IMR-90 (cell line): ENCODE measurements at regions not wholly inside any gene's neighbourhood (a gene's known extent, or its start where the extent isn't known, plus 50 kb on each side); places are given as distances from the start of the nearest gene placed in this dataset.

Experiments used
- ATAC-seq: fragments of 200-7000 bp; cut with Tn5 transposase; 2 replicates; pipeline ENCODE4 v1.9.1; 2020; ENCODE audit warnings: low read depth, mild to moderate bottlenecking, moderate library complexity
- BruUV-seq: library from RNA; stranded (reverse); fragments of 400-500 nt; replicated peaks from 2 replicates; lab custom pipeline; 2021; lab: Mats Ljungman, UMichigan
- CTCF ChIA-PET: fragments of 300-600 bp; formaldehyde crosslinking; extraction: SDS; loops from one replicate; lab custom pipeline; 2021; ENCODE audit warnings: antibody characterized with exemption; lab: Yijun Ruan, JAX
- POLR2A ChIA-PET: fragments of 300-600 bp; sonication (Branson Sonifier 250); formaldehyde crosslinking; loops from one replicate; lab custom pipeline; 2022; ENCODE audit warnings: antibody characterized with exemption; ENCODE audit not compliant: unreplicated experiment; lab: Charles Lee
- DNase-seq: peaks from one replicate; pipeline ENCODE4 v3.0.0; 2013
- H2AFZ ChIP-seq: replicated peaks from 2 replicates; pipeline ENCODE3; 2013; ENCODE audit warnings: low read length, mild to moderate bottlenecking; ENCODE audit not compliant: poor library complexity
- H2AK5ac ChIP-seq: 2 replicates; pipeline ENCODE4 v1.6.1; 2013; ENCODE audit warnings: low read depth, low read length, inconsistent platforms
- H2AK9ac ChIP-seq: replicated peaks from 2 replicates; pipeline ENCODE3; 2013; ENCODE audit warnings: mild to moderate bottlenecking, low read depth, low read length, moderate library complexity; ENCODE audit not compliant: poor library complexity
- H2BK120ac ChIP-seq: 2 replicates; pipeline ENCODE4 v1.6.1; 2013; ENCODE audit warnings: low read depth, low read length, inconsistent platforms
- H2BK15ac ChIP-seq: 3 replicates; pipeline ENCODE4 v1.6.1; 2013; ENCODE audit warnings: low read depth, low read length, inconsistent platforms
- H2BK20ac ChIP-seq: 2 replicates; pipeline ENCODE4 v1.6.1; 2013; ENCODE audit warnings: low read depth, mild to moderate bottlenecking, inconsistent platforms, low read length, moderate library complexity
- H2BK5ac ChIP-seq: 2 replicates; pipeline ENCODE4 v1.6.1; 2013; ENCODE audit warnings: mild to moderate bottlenecking, low read depth, low read length, inconsistent platforms; ENCODE audit not compliant: poor library complexity, severe bottlenecking
- H3K14ac ChIP-seq: replicated peaks from 2 replicates; pipeline ENCODE4 v1.6.1; 2013; ENCODE audit warnings: low read depth, low read length, inconsistent platforms
- H3K18ac ChIP-seq: 2 replicates; pipeline ENCODE4 v1.6.1; 2013; ENCODE audit warnings: low read depth, low read length, control low read depth
- H3K23ac ChIP-seq: 2 replicates; pipeline ENCODE4 v1.6.1; 2013; ENCODE audit warnings: low read depth, low read length, inconsistent platforms
- H3K27ac ChIP-seq: 2 replicates; pipeline ENCODE4 v1.5.1; 2013; ENCODE audit warnings: mild to moderate bottlenecking, control low read depth, low read length; ENCODE audit not compliant: insufficient read depth
- H3K27me3 ChIP-seq: 2 replicates; pipeline ENCODE4 v1.6.1; 2013; ENCODE audit warnings: low read length; ENCODE audit not compliant: control insufficient read depth, insufficient read depth
- H3K36me3 ChIP-seq: 2 replicates; pipeline ENCODE4 v1.6.1; 2013; ENCODE audit warnings: low read length, mixed read lengths; ENCODE audit not compliant: control insufficient read depth, insufficient read depth
- H3K4ac ChIP-seq: 2 replicates; pipeline ENCODE4 v1.6.1; 2013; ENCODE audit warnings: low read depth, low read length, inconsistent platforms
- H3K4me1 ChIP-seq: 2 replicates; pipeline ENCODE4 v1.6.1; 2013; ENCODE audit warnings: low read length, mixed read lengths; ENCODE audit not compliant: control insufficient read depth, insufficient read depth
- H3K4me2 ChIP-seq: 2 replicates; pipeline ENCODE4 v1.6.1; 2013; ENCODE audit warnings: low read depth, mild to moderate bottlenecking, control low read depth, low read length, moderate library complexity
- H3K4me3 ChIP-seq: 2 replicates; pipeline ENCODE4 v1.5.1; 2013; ENCODE audit warnings: low read depth, mild to moderate bottlenecking, control low read depth, low read length, moderate library complexity; ENCODE audit not compliant: insufficient read depth
- H3K56ac ChIP-seq: 2 replicates; pipeline ENCODE4 v1.6.1; 2013; ENCODE audit warnings: low read length, inconsistent platforms; ENCODE audit not compliant: insufficient read depth; ENCODE audit errors: extremely low read depth
- H3K79me1 ChIP-seq, 2 experiments: 2 replicates each; pipeline ENCODE4 v1.6.1; 2013; ENCODE audit warnings: low read length in 2 of 2, inconsistent platforms in 1 of 2, low read depth in 1 of 2
- H3K9ac ChIP-seq: 2 replicates; pipeline ENCODE4 v1.6.1; 2013; ENCODE audit warnings: low read depth, low read length, control low read depth
- H3K9me1 ChIP-seq: 2 replicates; pipeline ENCODE4 v1.6.1; 2013; ENCODE audit warnings: low read length, inconsistent platforms; ENCODE audit not compliant: insufficient read depth
- H3K9me3 ChIP-seq: 2 replicates; pipeline ENCODE4 v1.6.1; 2013; ENCODE audit warnings: low read length; ENCODE audit not compliant: control insufficient read depth, insufficient read depth
- H4K20me1 ChIP-seq: 2 replicates; pipeline ENCODE4 v1.6.1; 2013; ENCODE audit warnings: low read length, inconsistent platforms; ENCODE audit not compliant: insufficient read depth
- H4K5ac ChIP-seq: 2 replicates; pipeline ENCODE4 v1.6.1; 2013; ENCODE audit warnings: mild to moderate bottlenecking, low read depth, low read length, control low read depth
- H4K8ac ChIP-seq, 2 experiments: 2 replicates each; pipeline ENCODE4 v1.6.1; 2013; ENCODE audit warnings: low read depth in 2 of 2, low read length in 2 of 2, control low read depth in 1 of 2, inconsistent platforms in 1 of 2
- H4K91ac ChIP-seq: 2 replicates; pipeline ENCODE4 v1.6.1; 2013; ENCODE audit warnings: low read depth, low read length, inconsistent platforms; ENCODE audit not compliant: insufficient read depth
- MAFK ChIP-seq: IDR thresholded peaks from 2 replicates; pipeline ENCODE4 v1.6.1; 2012; ENCODE audit warnings: low read depth, low read length, improper control_type of control experiment
- MXI1 ChIP-seq: IDR thresholded peaks from 2 replicates; pipeline ENCODE4 v1.6.1; 2012; ENCODE audit warnings: low read depth, mild to moderate bottlenecking, low read length, moderate library complexity, borderline replicate concordance
- NFE2L2 ChIP-seq: fragments of 150-350 bp; IDR thresholded peaks from 2 replicates; pipeline ENCODE4 v1.6.1; 2016; ENCODE audit warnings: low read depth, mild to moderate bottlenecking, low read length
- WGBS, 2 experiments: methylation state at CpG; one replicate each; pipeline versions ENCODE4 v1.1.5 to v1.1.7; 2013; ENCODE audit warnings: missing lambda C conversion rate in 2 of 2; ENCODE audit not compliant: insufficient read length in 1 of 2; ENCODE audit errors: extremely low coverage in 2 of 2; 5-methylcytosine and 5-hydroxymethylcytosine counted together
- dilution Hi-C: fragments of 300-500 bp; cut with HindIII; formaldehyde crosslinking; loops from one replicate; pipeline ENCODE4 v1.14.3; 2018; ENCODE audit warnings: low sequenced_read_pairs; ENCODE audit not compliant: unreplicated experiment
- in situ Hi-C: fragments of 300-500 bp; cut with MboI; formaldehyde crosslinking; loops from 3 replicates; pipeline ENCODE4 v1.14.3; 2019; ENCODE audit warnings: low sequenced_read_pairs, inconsistent platforms, mixed read lengths
- intact Hi-C: fragments of 100-400 bp; cut with micrococcal nuclease; formaldehyde crosslinking; loops from 2 replicates; pipeline ENCODE4 v1.10.0; 2022
- TF ChIP-seq, protein P1 (sequence below): conservative IDR thresholded peaks from 2 replicates; pipeline ENCODE4 v1.5.1; 2012; ENCODE audit warnings: mild to moderate bottlenecking, low read depth, low read length, improper control_type of control experiment

DNA sequence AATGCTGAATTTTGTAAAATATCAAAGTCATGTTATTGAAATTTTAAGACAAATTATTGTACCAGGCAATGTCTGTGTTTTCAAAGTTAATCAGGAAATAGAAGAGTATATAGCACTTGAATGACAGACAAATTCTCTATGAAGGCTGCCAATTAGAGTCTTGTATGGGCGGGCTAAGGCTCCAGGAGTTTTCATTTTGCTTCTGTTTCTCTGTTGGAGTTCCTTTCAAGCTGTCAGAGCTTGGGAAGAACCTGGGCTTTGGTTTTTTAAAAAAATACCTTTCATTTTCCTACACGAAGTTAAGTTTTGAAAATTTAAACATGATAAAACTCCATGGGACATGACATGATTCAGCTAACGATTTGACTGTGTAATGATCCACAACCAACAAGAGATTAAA, 339.0 kb upstream of the KCNH7 start:
- no CpG with 5 or more reads among the region's 3 CpGs for WGBS, 2 experiments
- H2AK9ac ChIP-seq = no peak overlapping the region
- H2BK120ac ChIP-seq = no peak overlapping the region
- H3K4ac ChIP-seq = no peak overlapping the region
- no peaks in the 10 kb centered on the region for H3K36me3 ChIP-seq
- H3K56ac ChIP-seq = no peak overlapping the region
- no peak overlapping the region for H2BK5ac ChIP-seq
- intact Hi-C loops = no loop called here
- ChIA-PET POLR2A (no interaction called here), CTCF (no interaction called here)
- H4K91ac ChIP-seq = no peak overlapping the region
- H3K27ac ChIP-seq = no peak overlapping the region
- in situ Hi-C loops = loop anchor here (25.0 kb wide), 1 partner anchor 1310 kb away; no protein-coding TSS in a partner anchor
- DNase-seq (no peak), ATAC-seq (no peak)
- H3K9me3 ChIP-seq = no peaks in the 10 kb centered on the region
- TF ChIP-seq MAFK (no peak), MXI1 (no peak), NFE2L2 (no peak)
- TF ChIP-seq, protein P1, sequence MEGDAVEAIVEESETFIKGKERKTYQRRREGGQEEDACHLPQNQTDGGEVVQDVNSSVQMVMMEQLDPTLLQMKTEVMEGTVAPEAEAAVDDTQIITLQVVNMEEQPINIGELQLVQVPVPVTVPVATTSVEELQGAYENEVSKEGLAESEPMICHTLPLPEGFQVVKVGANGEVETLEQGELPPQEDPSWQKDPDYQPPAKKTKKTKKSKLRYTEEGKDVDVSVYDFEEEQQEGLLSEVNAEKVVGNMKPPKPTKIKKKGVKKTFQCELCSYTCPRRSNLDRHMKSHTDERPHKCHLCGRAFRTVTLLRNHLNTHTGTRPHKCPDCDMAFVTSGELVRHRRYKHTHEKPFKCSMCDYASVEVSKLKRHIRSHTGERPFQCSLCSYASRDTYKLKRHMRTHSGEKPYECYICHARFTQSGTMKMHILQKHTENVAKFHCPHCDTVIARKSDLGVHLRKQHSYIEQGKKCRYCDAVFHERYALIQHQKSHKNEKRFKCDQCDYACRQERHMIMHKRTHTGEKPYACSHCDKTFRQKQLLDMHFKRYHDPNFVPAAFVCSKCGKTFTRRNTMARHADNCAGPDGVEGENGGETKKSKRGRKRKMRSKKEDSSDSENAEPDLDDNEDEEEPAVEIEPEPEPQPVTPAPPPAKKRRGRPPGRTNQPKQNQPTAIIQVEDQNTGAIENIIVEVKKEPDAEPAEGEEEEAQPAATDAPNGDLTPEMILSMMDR = no peak
- dilution Hi-C loops = no loop called here
- H3K4me3 ChIP-seq = no peak overlapping the region
- no TSS peak for BruUV-seq
- H3K23ac ChIP-seq = no peak overlapping the region
- H3K27me3 ChIP-seq = peaks cover 5% of the 10 kb centered on the region; the same call in 1 of the 2 replicates
- H3K4me2 ChIP-seq = no peak overlapping the region
- H3K9me1 ChIP-seq = no peaks in the 10 kb centered on the region
- no peak overlapping the region for H3K9ac ChIP-seq
- H4K5ac ChIP-seq = no peak overlapping the region
- no peaks in the 10 kb centered on the region for H3K4me1 ChIP-seq
- H3K79me1 ChIP-seq = no peaks in the 10 kb centered on the region
- no peak overlapping the region for H2AK5ac ChIP-seq
- no peak overlapping the region for H2BK15ac ChIP-seq
- H3K14ac ChIP-seq = no peak overlapping the region
- no peak overlapping the region for H2BK20ac ChIP-seq
- H2AFZ ChIP-seq = no peak overlapping the region
- no peaks in the 10 kb centered on the region for H4K20me1 ChIP-seq
- no peak overlapping the region for H3K18ac ChIP-seq
- no peak overlapping the region for H4K8ac ChIP-seq
